GM12891 (cell line): ENCODE measurements at regions not wholly inside any gene's neighbourhood (a gene's known extent, or its start where the extent isn't known, plus 50 kb on each side); places are given as distances from the start of the nearest gene placed in this dataset.

ENCODE experiments used
- POLR2A ChIP-seq: IDR thresholded peaks from 2 replicates; pipeline ENCODE4 v1.6.1; 2011; ENCODE audit warnings: low read depth, low read length, control low read depth
- POLR2AphosphoS5 ChIP-seq: IDR thresholded peaks from 2 replicates; pipeline ENCODE4 v1.6.1; 2011; ENCODE audit warnings: low read depth, low read length, control low read depth
- POU2F2 ChIP-seq: IDR thresholded peaks from 2 replicates; pipeline ENCODE4 v1.6.1; 2011; ENCODE audit warnings: low read depth, mild to moderate bottlenecking, control low read depth, low read length, moderate library complexity
- SPI1 ChIP-seq: IDR thresholded peaks from 2 replicates; pipeline ENCODE4 v1.6.1; 2011; ENCODE audit warnings: low read depth, low read length, control low read depth
- TAF1 ChIP-seq: IDR thresholded peaks from 2 replicates; pipeline ENCODE4 v1.6.1; 2011; ENCODE audit warnings: low read depth, low read length, control low read depth

DNA sequence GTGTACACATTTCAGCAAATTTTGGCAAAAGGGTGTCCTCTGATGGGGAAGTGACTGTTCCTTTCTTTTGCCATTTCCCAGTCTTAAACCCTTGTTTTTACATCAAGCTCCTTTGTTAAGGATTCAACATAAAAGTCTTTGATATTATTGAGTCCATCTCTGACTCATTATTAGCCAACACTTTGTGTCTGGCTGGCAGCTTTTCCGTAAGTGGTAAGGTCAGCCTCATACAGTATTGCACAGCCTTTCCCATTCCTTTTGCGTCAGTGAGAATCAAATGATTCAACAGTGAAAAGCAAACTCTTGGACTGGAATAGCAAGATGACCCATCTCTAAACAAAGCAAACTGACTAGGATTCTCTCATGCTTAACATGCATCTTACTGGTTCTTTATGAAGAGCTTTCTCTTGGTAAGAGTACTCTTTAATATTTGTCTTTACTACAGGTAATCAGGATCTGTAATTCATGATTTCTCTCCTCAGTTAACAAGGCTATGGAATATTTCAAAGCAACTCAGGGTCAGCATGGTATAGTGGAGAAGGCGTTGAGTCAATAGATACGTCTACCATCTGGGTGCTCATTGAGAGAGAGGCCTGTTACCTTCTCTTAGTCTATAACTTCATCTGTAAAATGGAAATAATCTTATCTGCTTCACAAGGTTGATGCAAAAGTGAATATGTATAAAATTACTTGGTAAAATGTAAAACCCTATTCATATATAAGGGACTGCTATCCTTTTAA, 183.6 kb downstream of the PRL start:
- TF ChIP-seq TAF1: no peak
- no peak for TF ChIP-seq POLR2AphosphoS5
- TF ChIP-seq POLR2A: no peak
- no peak for TF ChIP-seq POU2F2
- no peak for TF ChIP-seq SPI1
